HG03520 (cell line): ENCODE measurements at regions not wholly inside any gene's neighbourhood (a gene's known extent, or its start where the extent isn't known, plus 50 kb on each side); places are given as distances from the start of the nearest gene placed in this dataset.
"Not testable (repeated sequence)": the region's sequence is repeated elsewhere in the genome, so short reads cannot be mapped to it uniquely, and the experiment has no call there.

Experiments used
- ATAC-seq: cut with Tn5 transposase; IDR thresholded peaks from one replicate; pipeline ENCODE4 v1.9.1; 2021; ENCODE audit warnings: mild to moderate bottlenecking, moderate library complexity; ENCODE audit not compliant: unreplicated experiment

- ATAC-seq = not testable (repeated sequence)
Measured at GRCh38 chr10:15921423-15921945, 61.2 kb upstream of the MINDY3 start.

GRCh38 chr10:15931376-15931775, 71.1 kb upstream of the MINDY3 start:
- no peak for ATAC-seq

GRCh38 chr10:15939543-15939942, 79.2 kb upstream of the MINDY3 start:
- ATAC-seq = not testable (repeated sequence)

- no peak for ATAC-seq
Measured at GRCh38 chr10:15943426-15943825, 83.1 kb upstream of the MINDY3 start.

- ATAC-seq = no peak
Measured at GRCh38 chr10:15954188-15954587, 93.9 kb upstream of the MINDY3 start.

GRCh38 chr10:15960277-15960676, 100.0 kb upstream of the MINDY3 start:
- ATAC-seq = no peak

GRCh38 chr10:15972736-15973135, 112.4 kb upstream of the MINDY3 start:
- ATAC-seq = not testable (repeated sequence)

- ATAC-seq = no peak
Measured at GRCh38 chr10:15985690-15986089, 125.4 kb upstream of the MINDY3 start.

GRCh38 chr10:15990535-15991129, 130.3 kb upstream of the MINDY3 start:
- ATAC-seq = no peak

- ATAC-seq = no peak
Measured at GRCh38 chr10:15997313-15997712, 137.0 kb upstream of the MINDY3 start.

GRCh38 chr10:16001581-16001980, 141.3 kb upstream of the MINDY3 start:
- ATAC-seq = no peak

- ATAC-seq = no peak
Measured at GRCh38 chr10:16009785-16010184, 149.5 kb upstream of the MINDY3 start.

- ATAC-seq = no peak
Measured at GRCh38 chr10:16011548-16011947, 151.2 kb upstream of the MINDY3 start.

GRCh38 chr10:16014469-16014868, 154.2 kb upstream of the MINDY3 start:
- ATAC-seq = no peak

- ATAC-seq = no peak
Measured at GRCh38 chr10:16016688-16017087, 156.4 kb upstream of the MINDY3 start.

- no peak for ATAC-seq
Measured at GRCh38 chr10:16020836-16021235, 160.5 kb upstream of the MINDY3 start.

GRCh38 chr10:16026832-16027231, 166.5 kb upstream of the MINDY3 start:
- not testable (repeated sequence) for ATAC-seq

GRCh38 chr10:16030562-16030961, 170.3 kb upstream of the MINDY3 start:
- no peak for ATAC-seq

GRCh38 chr10:16049050-16049449, 188.7 kb upstream of the MINDY3 start:
- ATAC-seq = no peak

GRCh38 chr10:16049782-16050181, 189.5 kb upstream of the MINDY3 start:
- no peak for ATAC-seq

- ATAC-seq = no peak
Measured at GRCh38 chr10:16063350-16063749, 203.0 kb upstream of the MINDY3 start.

- ATAC-seq = not testable (repeated sequence)
Measured at GRCh38 chr10:16083551-16083950, 223.2 kb upstream of the MINDY3 start.

- ATAC-seq = no peak
Measured at GRCh38 chr10:16105082-16105481, 244.8 kb upstream of the MINDY3 start.
